Uterus (tissue), 3 donors: ENCODE measurements at regions not wholly inside any gene's neighbourhood (a gene's known extent, or its start where the extent isn't known, plus 50 kb on each side); places are given as distances from the start of the nearest gene placed in this dataset.

ENCODE experiments used
- DNase-seq, 2 donors: peaks; one replicate each; pipeline ENCODE4 v3.0.0-alpha.2; 2019 to 2020
- H3K27ac ChIP-seq, 2 donors: fragments of 200-600 bp; sonication (generic); 1 replicate in 1 of 2; 2 replicates in 1 of 2; pipeline ENCODE4 v1.5.1; 2016 to 2018
- H3K27me3 ChIP-seq, 2 donors: fragments of 200-600 bp; sonication (generic); one replicate each; pipeline ENCODE4 v1.5.1; 2018 to 2019; ENCODE audit warnings: control low read depth in 1 of 2
- H3K36me3 ChIP-seq, 2 donors: fragments of 200-600 bp; sonication (generic); one replicate each; pipeline ENCODE4 v1.5.1; 2019; ENCODE audit warnings: control low read depth in 1 of 2
- H3K4me1 ChIP-seq, 2 donors: fragments of 200-600 bp; sonication (generic); one replicate each; pipeline ENCODE4 v1.5.1; 2018 to 2019; ENCODE audit warnings: control low read depth in 1 of 2
- H3K4me3 ChIP-seq, 2 donors: fragments of 200-600 bp; sonication (generic); 1 replicate in 1 of 2; 2 replicates in 1 of 2; pipeline ENCODE4 v1.5.1; 2018 to 2019; ENCODE audit warnings: mild to moderate bottlenecking in 1 of 2
- H3K9me3 ChIP-seq, 2 donors: fragments of 200-600 bp; sonication (generic); one replicate each; pipeline ENCODE4 v1.5.1; 2019; ENCODE audit warnings: control low read depth in 1 of 2
- POLR2A ChIP-seq, 2 donors: fragments of 450-650 bp; IDR thresholded peaks; one replicate each; pipeline ENCODE4 v1.6.1; 2016; ENCODE audit warnings: antibody characterized with exemption in 2 of 2, mild to moderate bottlenecking in 1 of 2, moderate library complexity in 1 of 2
- intact Hi-C: fragments of 100-400 bp; cut with DNase I; formaldehyde crosslinking; loops from one replicate; pipeline ENCODE4 v1.15.1; 2023; ENCODE audit warnings: low total_unique reads
- TF ChIP-seq, protein P1 (sequence below), 4 experiments: fragments of 200-600 bp in 2 of 4; fragments of 450-650 bp in 2 of 4; sonication (generic) in 2 of 4; IDR thresholded peaks; one replicate each; pipeline ENCODE4 v1.5.1; 2016 to 2019; ENCODE audit warnings: antibody characterized with exemption in 4 of 4, mild to moderate bottlenecking in 2 of 4, moderate library complexity in 1 of 4
- donor health status: DM: yes; HTN: yes; CAD: no.

DNA sequence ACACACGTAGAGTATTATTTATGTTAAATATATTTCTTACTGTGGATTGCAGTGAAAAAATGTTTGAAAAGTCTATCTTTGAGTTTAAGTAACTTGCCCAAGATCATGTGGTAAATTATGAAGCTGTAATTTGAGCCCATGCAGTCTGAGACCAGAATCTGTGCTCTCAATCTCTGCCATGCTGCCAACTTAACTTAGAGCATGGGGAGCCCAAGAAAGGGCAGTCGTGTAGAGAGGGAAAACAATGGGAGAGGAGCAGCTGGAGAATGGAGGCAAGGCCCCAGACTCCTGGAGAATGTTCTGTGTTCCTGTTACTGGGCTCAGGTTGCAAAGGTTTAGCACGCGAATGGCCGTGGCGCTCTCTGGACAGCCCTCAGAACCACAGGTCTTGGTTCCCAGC, 311.6 kb upstream of the RASGRP1 start:
- Histone ChIP-seq H3K9me3 (no peaks in the 10 kb centered on the region), H3K27ac (no peak overlapping the region), H3K27me3 (no peaks in the 10 kb centered on the region), H3K4me1 (no peaks in the 10 kb centered on the region), H3K4me3 (no peak overlapping the region), H3K36me3 (no peaks in the 10 kb centered on the region)
- TF ChIP-seq POLR2A (IDR thresholded peaks at IDR 0.05): no peak
- no peak for DNase-seq
- intact Hi-C loops: no loop called here

DNA sequence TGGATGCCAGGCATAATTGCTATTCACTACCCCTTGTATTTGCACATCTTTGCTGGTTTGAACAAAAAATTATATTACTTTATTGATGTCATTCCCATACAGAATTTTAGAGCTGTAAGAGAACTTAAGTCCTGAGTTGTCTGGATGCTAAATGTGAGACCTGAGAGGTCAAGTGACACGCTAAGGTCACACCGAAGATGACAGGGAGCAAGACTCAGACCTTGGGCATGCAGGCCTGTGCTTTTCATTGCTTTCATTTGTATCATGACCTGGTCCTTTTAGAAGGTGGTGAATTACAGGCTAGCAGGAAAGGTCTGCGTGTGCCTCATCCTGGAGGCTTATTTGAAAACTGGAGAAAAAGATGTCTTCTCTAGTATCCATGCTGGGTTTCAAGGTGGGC, 312.0 kb upstream of the RASGRP1 start:
- Histone ChIP-seq H3K36me3 (no peaks in the 10 kb centered on the region), H3K27ac (no peak overlapping the region), H3K27me3 (no peaks in the 10 kb centered on the region), H3K4me3 (no peak overlapping the region), H3K4me1 (no peaks in the 10 kb centered on the region), H3K9me3 (no peaks in the 10 kb centered on the region)
- TF ChIP-seq, protein P1, sequence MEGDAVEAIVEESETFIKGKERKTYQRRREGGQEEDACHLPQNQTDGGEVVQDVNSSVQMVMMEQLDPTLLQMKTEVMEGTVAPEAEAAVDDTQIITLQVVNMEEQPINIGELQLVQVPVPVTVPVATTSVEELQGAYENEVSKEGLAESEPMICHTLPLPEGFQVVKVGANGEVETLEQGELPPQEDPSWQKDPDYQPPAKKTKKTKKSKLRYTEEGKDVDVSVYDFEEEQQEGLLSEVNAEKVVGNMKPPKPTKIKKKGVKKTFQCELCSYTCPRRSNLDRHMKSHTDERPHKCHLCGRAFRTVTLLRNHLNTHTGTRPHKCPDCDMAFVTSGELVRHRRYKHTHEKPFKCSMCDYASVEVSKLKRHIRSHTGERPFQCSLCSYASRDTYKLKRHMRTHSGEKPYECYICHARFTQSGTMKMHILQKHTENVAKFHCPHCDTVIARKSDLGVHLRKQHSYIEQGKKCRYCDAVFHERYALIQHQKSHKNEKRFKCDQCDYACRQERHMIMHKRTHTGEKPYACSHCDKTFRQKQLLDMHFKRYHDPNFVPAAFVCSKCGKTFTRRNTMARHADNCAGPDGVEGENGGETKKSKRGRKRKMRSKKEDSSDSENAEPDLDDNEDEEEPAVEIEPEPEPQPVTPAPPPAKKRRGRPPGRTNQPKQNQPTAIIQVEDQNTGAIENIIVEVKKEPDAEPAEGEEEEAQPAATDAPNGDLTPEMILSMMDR (IDR thresholded peaks at IDR 0.05): no peak
- no peak for TF ChIP-seq POLR2A (IDR thresholded peaks at IDR 0.05)
- no peak for DNase-seq
- intact Hi-C loops: no loop called here

DNA sequence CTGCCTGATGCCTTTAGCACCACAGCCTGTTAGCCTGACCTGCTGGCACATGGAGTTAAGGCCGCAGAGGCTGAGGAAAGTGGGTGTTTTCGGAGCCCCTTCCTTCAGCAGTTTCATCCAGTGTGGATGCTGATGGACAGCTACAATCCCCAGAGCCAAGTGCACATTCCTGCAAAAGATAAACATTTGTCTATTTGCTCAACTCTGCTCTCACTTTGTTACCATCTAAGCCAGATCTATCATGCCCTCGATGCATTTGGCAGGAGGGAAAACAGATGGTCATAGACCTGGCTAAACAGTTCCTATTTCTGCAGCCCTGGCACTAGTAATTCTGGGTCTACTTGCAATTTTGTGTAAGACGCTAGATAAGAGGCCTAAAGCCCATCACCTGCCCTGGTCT, 312.9 kb upstream of the RASGRP1 start:
- Histone ChIP-seq H3K36me3 (no peaks in the 10 kb centered on the region), H3K9me3 (no peaks in the 10 kb centered on the region), H3K27me3 (no peaks in the 10 kb centered on the region), H3K27ac (no peak overlapping the region), H3K4me1 (no peaks in the 10 kb centered on the region), H3K4me3 (no peak overlapping the region)
- TF ChIP-seq, protein P1 (IDR thresholded peaks at IDR 0.05): no peak
- TF ChIP-seq POLR2A (IDR thresholded peaks at IDR 0.05): no peak
- DNase-seq: no peak
- intact Hi-C loops: no loop called here

DNA sequence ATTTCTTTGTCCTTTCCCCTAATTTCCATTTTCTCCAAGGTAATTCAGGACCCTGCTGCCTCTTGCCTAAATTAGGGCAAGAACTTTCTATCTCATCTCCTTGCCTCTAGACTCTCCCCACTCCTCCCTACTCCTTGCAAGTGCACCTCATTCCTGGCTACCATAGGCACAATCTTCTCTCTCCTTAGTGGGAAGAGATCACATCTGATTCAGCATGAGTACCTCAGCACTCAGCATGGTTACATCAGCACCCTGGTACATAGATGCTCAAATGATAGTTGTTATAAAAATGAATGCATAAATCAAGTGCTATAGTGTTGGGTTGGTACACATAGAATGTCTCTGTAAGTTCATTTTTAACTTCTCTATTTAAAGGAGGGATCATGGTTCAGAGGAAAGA, 313.4 kb upstream of the RASGRP1 start:
- H3K4me1 ChIP-seq: no peaks in the 10 kb centered on the region
- H3K4me3 ChIP-seq: no peak overlapping the region
- no peak for DNase-seq
- intact Hi-C loops: no loop called here
- no peaks in the 10 kb centered on the region for H3K27me3 ChIP-seq
- H3K9me3 ChIP-seq: no peaks in the 10 kb centered on the region
- no peak overlapping the region for H3K27ac ChIP-seq
- TF ChIP-seq POLR2A (IDR thresholded peaks at IDR 0.05): no peak
- TF ChIP-seq, protein P1 (IDR thresholded peaks at IDR 0.05): no peak
- no peaks in the 10 kb centered on the region for H3K36me3 ChIP-seq

DNA sequence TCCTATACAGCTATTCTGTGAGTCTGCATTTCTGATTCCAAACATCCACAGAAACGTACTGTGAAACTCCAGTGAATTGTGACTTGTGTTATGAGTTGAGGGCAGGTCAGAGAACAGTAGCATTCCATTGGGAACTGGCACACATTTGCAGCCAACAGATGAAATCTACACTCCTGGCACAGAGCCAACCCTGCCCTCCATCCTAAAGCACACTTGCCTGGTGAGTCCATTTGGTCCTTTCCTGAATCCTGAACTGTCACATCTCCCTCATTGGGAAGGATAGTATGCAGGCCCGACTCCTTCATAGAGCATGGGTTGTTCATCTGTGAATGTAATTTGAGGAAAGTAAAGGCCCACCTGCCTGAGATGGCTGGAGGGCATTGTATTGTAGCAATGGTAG, 314.3 kb upstream of the RASGRP1 start:
- DNase-seq: no peak
- no peak for TF ChIP-seq POLR2A (IDR thresholded peaks at IDR 0.05)
- TF ChIP-seq, protein P1 (IDR thresholded peaks at IDR 0.05): no peak
- Histone ChIP-seq H3K27me3 (no peaks in the 10 kb centered on the region), H3K4me1 (no peaks in the 10 kb centered on the region), H3K36me3 (no peaks in the 10 kb centered on the region), H3K9me3 (no peaks in the 10 kb centered on the region), H3K27ac (no peak overlapping the region), H3K4me3 (no peak overlapping the region)
- intact Hi-C loops: no loop called here

DNA sequence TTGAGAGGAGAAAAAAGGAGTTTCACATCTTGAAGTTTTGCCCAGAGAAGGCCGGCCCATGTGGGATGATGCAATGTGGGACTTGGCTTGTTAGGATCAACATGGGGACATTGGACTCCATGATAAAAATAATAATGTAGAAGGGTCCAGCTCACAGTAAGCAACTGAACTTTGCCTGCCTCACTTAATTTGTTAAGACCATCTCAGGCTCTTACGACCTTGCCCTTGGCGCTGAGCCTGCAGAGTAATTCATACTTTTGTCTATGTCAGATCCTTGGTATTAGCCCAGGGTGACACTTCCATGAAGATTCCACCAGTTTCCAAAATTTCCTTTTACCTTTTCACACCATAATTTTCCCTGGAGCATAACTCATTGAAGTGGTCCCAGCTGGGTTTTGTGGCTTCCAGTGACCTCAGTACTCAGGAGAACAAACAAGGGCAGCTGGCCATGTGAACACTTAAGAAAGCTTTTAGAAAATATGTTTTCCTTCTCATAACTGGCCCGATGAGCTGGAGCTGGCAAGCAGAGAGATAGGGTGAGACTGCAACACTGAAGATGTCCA, 315.4 kb upstream of the RASGRP1 start:
- H3K9me3 ChIP-seq: no peaks in the 10 kb centered on the region
- intact Hi-C loops: no loop called here
- DNase-seq: peak in 1 of 2 donors; percentile 36
- no peaks in the 10 kb centered on the region for H3K27me3 ChIP-seq
- H3K4me3 ChIP-seq: no peak overlapping the region
- H3K4me1 ChIP-seq: peaks cover 0 to 2% of the 10 kb centered on the region in 2 donors
- TF ChIP-seq, protein P1 (IDR thresholded peaks at IDR 0.05): no peak
- no peak for TF ChIP-seq POLR2A (IDR thresholded peaks at IDR 0.05)
- no peak overlapping the region for H3K27ac ChIP-seq
- H3K36me3 ChIP-seq: no peaks in the 10 kb centered on the region
